ENCODE measurements at regions not wholly inside any gene's neighbourhood (a gene's known extent, or its start where the extent isn't known, plus 50 kb on each side); places are given as distances from the start of the nearest gene placed in this dataset.

- no peak for DNase-seq (ENCODE audit: low read depth)
- no peak overlapping the region for H3K4me3 ChIP-seq (ENCODE audit: low read depth, low read length)
- TF ChIP-seq CTCF (IDR thresholded peaks at IDR 0.05; ENCODE audit: low read depth, low read length, missing control alignments) = no peak
These were observed 139.5 kb downstream of the ZPLD1 start for GRCh38 chr3:102574355-102574754.

DNA sequence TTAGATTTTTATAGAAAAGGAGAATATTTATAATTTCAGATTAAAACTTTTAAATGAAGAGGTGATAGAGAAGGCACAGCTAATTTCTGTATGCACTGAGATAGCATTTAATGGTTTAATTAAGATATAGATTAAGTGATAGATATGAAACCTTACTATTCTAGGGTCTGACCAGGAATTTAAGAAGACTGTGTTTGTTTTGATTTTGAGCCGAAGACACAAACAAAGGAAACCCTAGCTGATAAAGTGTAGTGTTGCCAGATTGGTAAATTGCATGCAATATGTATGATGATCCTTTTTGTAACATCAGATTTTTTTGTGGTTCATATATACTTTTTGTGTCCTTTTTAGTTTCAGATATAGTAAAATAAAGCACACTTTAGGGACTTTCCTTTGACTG lies 141.8 kb downstream of the ZPLD1 start:
- H3K4me3 ChIP-seq (ENCODE audit: low read depth, low read length) = no peak overlapping the region
- DNase-seq (ENCODE audit: low read depth) = no peak
- no peak for TF ChIP-seq CTCF (IDR thresholded peaks at IDR 0.05; ENCODE audit: low read depth, low read length, missing control alignments)

- H3K4me3 ChIP-seq (ENCODE audit: low read depth, low read length) = no peak overlapping the region
- TF ChIP-seq CTCF (IDR thresholded peaks at IDR 0.05; ENCODE audit: low read depth, low read length, missing control alignments) = no peak
- DNase-seq (ENCODE audit: low read depth) = no peak
These were observed 142.4 kb downstream of the ZPLD1 start for GRCh38 chr3:102577082-102577789.

DNA sequence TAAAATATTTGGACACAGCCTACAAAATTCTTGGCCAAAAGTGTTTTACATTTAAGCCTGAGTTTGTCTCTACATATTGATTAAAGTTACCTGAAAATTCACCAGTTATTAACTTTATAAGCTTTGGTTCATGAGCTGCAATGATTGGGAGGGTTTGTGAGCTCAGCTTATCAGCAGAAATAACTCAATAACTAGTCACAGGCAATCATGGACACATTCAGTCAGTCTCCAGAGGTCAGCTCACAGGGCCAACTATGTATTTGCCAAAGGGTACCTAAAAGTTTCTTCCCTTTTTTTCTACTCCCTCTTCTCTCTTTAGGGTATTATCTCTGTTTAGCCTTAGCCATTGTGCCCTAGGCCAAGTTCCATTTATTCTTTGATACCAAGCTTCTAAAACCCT lies 145.9 kb downstream of the ZPLD1 start:
- TF ChIP-seq CTCF (IDR thresholded peaks at IDR 0.05; ENCODE audit: low read depth, low read length, missing control alignments) = no peak
- DNase-seq (ENCODE audit: low read depth) = no peak
- H3K4me3 ChIP-seq (ENCODE audit: low read depth, low read length) = no peak overlapping the region

DNA sequence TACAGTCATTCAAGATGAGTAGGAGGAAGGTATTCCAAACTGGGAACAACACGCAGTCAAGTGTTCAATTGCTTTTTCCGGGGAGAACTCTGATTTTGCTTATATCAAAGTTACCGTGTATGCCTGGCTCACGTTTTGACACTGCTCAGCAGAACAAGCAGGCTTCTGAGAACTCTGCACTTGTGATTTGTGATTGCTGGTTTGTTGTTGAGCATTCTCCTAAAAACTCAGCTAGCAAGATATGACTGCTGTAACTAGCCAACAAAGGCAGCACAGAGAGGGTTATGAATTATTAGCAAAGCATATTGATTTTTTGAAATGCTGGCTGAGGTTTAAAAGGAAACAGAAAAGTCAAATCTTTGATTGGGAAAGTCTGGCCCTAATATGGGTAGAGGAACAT lies 151.7 kb downstream of the ZPLD1 start:
- TF ChIP-seq CTCF (IDR thresholded peaks at IDR 0.05; ENCODE audit: low read depth, low read length, missing control alignments) = no peak
- DNase-seq (ENCODE audit: low read depth) = no peak
- no peak overlapping the region for H3K4me3 ChIP-seq (ENCODE audit: low read depth, low read length)

- no peak for DNase-seq (ENCODE audit: low read depth)
- H3K4me3 ChIP-seq (ENCODE audit: low read depth, low read length) = no peak overlapping the region
- no peak for TF ChIP-seq CTCF (IDR thresholded peaks at IDR 0.05; ENCODE audit: low read depth, low read length, missing control alignments)
These were observed 159.2 kb downstream of the ZPLD1 start for GRCh38 chr3:102593812-102594602.

Data from GM12864 (cell line).